H9 (cell line): ENCODE measurements at regions not wholly inside any gene's neighbourhood (a gene's known extent, or its start where the extent isn't known, plus 50 kb on each side); places are given as distances from the start of the nearest gene placed in this dataset.

Experiments used
- DNase-seq: peaks from one replicate; pipeline ENCODE4 v3.0.0-alpha.2; 2017
- H2AFZ ChIP-seq: one replicate; pipeline ENCODE4 v1.6.1; 2013; ENCODE audit warnings: mild to moderate bottlenecking, low read length, control low read depth, moderate library complexity
- H2AK5ac ChIP-seq: 2 replicates; pipeline ENCODE4 v1.6.1; 2013; ENCODE audit warnings: low read length, control low read depth, mixed read lengths; ENCODE audit not compliant: insufficient read length
- H2BK120ac ChIP-seq: one replicate; pipeline ENCODE4 v1.6.1; 2013; ENCODE audit warnings: low read depth, mild to moderate bottlenecking, low read length, control low read depth, inconsistent platforms; ENCODE audit not compliant: poor library complexity, severe bottlenecking
- H2BK12ac ChIP-seq: 2 replicates; pipeline ENCODE4 v1.6.1; 2013; ENCODE audit warnings: low read length, control low read depth, mixed read lengths, low read depth; ENCODE audit not compliant: insufficient read length
- H2BK15ac ChIP-seq: 2 replicates; pipeline ENCODE4 v1.6.1; 2013; ENCODE audit warnings: low read depth, low read length, control low read depth
- H2BK20ac ChIP-seq: one replicate; pipeline ENCODE4 v1.6.1; 2013; ENCODE audit warnings: low read depth, mild to moderate bottlenecking, low read length, control low read depth, inconsistent platforms; ENCODE audit not compliant: poor library complexity, severe bottlenecking
- H2BK5ac ChIP-seq: 2 replicates; pipeline ENCODE4 v1.6.1; 2013; ENCODE audit warnings: low read length, control low read depth, mixed read lengths; ENCODE audit not compliant: insufficient read length
- H3K14ac ChIP-seq: 2 replicates; pipeline ENCODE4 v1.6.1; 2013; ENCODE audit warnings: low read length, control low read depth; ENCODE audit not compliant: insufficient read depth
- H3K18ac ChIP-seq: 2 replicates; pipeline ENCODE4 v1.6.1; 2013; ENCODE audit warnings: low read depth, mild to moderate bottlenecking, mixed read lengths, low read length, control low read depth; ENCODE audit not compliant: insufficient read length
- H3K23ac ChIP-seq: 2 replicates; pipeline ENCODE4 v1.6.1; 2013; ENCODE audit warnings: low read length, control low read depth, mixed read lengths, low read depth; ENCODE audit not compliant: insufficient read length
- H3K23me2 ChIP-seq: 2 replicates; pipeline ENCODE4 v1.6.1; 2013; ENCODE audit warnings: low read depth, mild to moderate bottlenecking, mixed read lengths, low read length, control low read depth; ENCODE audit not compliant: insufficient read length, poor library complexity, severe bottlenecking
- H3K27ac ChIP-seq: 2 replicates; pipeline ENCODE4 v1.5.1; 2013; ENCODE audit warnings: low read length, control low read depth, mixed read lengths, low read depth; ENCODE audit not compliant: insufficient read length
- H3K27me3 ChIP-seq: 2 replicates; pipeline ENCODE4 v1.6.1; 2013; ENCODE audit warnings: low read length, control low read depth, inconsistent platforms; ENCODE audit not compliant: insufficient read depth
- H3K4ac ChIP-seq: 2 replicates; pipeline ENCODE4 v1.6.1; 2013; ENCODE audit warnings: low read depth, mild to moderate bottlenecking, control low read depth, inconsistent platforms, low read length, moderate library complexity
- H3K4me1 ChIP-seq: 2 replicates; pipeline ENCODE4 v1.6.1; 2013; ENCODE audit warnings: low read length, control low read depth, inconsistent platforms; ENCODE audit not compliant: insufficient read depth
- H3K4me2 ChIP-seq: 2 replicates; pipeline ENCODE4 v1.6.1; 2013; ENCODE audit warnings: low read length, control low read depth, mixed read lengths; ENCODE audit not compliant: insufficient read length, insufficient read depth
- H3K56ac ChIP-seq: 2 replicates; pipeline ENCODE4 v1.6.1; 2013; ENCODE audit warnings: low read depth, mild to moderate bottlenecking, mixed read lengths, low read length, control low read depth; ENCODE audit not compliant: insufficient read length
- H3K79me1 ChIP-seq: 2 replicates; pipeline ENCODE4 v1.6.1; 2013; ENCODE audit warnings: low read depth, mild to moderate bottlenecking, moderate library complexity, low read length, control low read depth, inconsistent platforms; ENCODE audit not compliant: insufficient read depth, poor library complexity, severe bottlenecking
- H3K79me2 ChIP-seq: 2 replicates; pipeline ENCODE4 v1.6.1; 2013; ENCODE audit warnings: low read length, control low read depth, inconsistent platforms; ENCODE audit not compliant: insufficient read depth
- H3K9ac ChIP-seq: 2 replicates; pipeline ENCODE4 v1.6.1; 2013; ENCODE audit warnings: low read length, control low read depth, mixed read lengths; ENCODE audit not compliant: insufficient read length; ENCODE audit errors: extremely low read depth
- H3K9me3 ChIP-seq: one replicate; pipeline ENCODE4 v1.6.1; 2013; ENCODE audit warnings: low read depth, low read length, inconsistent platforms; ENCODE audit not compliant: control insufficient read depth
- H3T11ph ChIP-seq: one replicate; pipeline ENCODE4 v1.6.1; 2013; ENCODE audit warnings: mild to moderate bottlenecking, low read length, control low read depth, inconsistent platforms
- H4K20me1 ChIP-seq: one replicate; pipeline ENCODE4 v1.6.1; 2013; ENCODE audit not compliant: control insufficient read depth, insufficient read length, insufficient read depth
- H4K5ac ChIP-seq: 2 replicates; pipeline ENCODE4 v1.6.1; 2013; ENCODE audit warnings: low read depth, mild to moderate bottlenecking, mixed read lengths, low read length, control low read depth; ENCODE audit not compliant: insufficient read length
- H4K8ac ChIP-seq: replicated peaks from 2 replicates; pipeline ENCODE4 v1.6.1; 2013; ENCODE audit warnings: low read length, control low read depth, mixed read lengths, low read depth; ENCODE audit not compliant: insufficient read length
- H4K91ac ChIP-seq: 2 replicates; pipeline ENCODE4 v1.6.1; 2013; ENCODE audit warnings: low read depth, mild to moderate bottlenecking, moderate library complexity, mixed read lengths, low read length, control low read depth; ENCODE audit not compliant: insufficient read length
- H3K27ac Mint-ChIP-seq, 3 experiments: 2 replicates in 2 of 3; 3 replicates in 1 of 3; pipeline ENCODE4 v1.8.0; 2020 to 2021; ENCODE audit warnings: mixed read lengths in 3 of 3, mild to moderate bottlenecking in 1 of 3, moderate library complexity in 1 of 3
- H3K27me3 Mint-ChIP-seq: 2 replicates; pipeline ENCODE4 v1.8.0; 2021; ENCODE audit warnings: low read depth, mild to moderate bottlenecking, moderate library complexity, mixed read lengths
- H3K36me3 Mint-ChIP-seq, 3 experiments: 2 replicates in 2 of 3; 3 replicates in 1 of 3; pipeline ENCODE4 v1.8.0; 2020 to 2021; ENCODE audit warnings: low read depth in 3 of 3, mixed read lengths in 3 of 3; ENCODE audit not compliant: insufficient read depth in 1 of 3
- H3K4me1 Mint-ChIP-seq, 2 experiments: 2 replicates each; pipeline ENCODE4 v1.8.0; 2020; ENCODE audit warnings: mixed read lengths in 2 of 2
- H3K4me3 Mint-ChIP-seq, 2 experiments: 2 replicates in 1 of 2; 3 replicates in 1 of 2; pipeline ENCODE4 v1.8.0; 2020 to 2021; ENCODE audit warnings: mild to moderate bottlenecking in 2 of 2, mixed read lengths in 2 of 2, moderate library complexity in 1 of 2
- H3K9me3 Mint-ChIP-seq, 2 experiments: 2 replicates in 1 of 2; 3 replicates in 1 of 2; pipeline ENCODE4 v1.8.0; 2020; ENCODE audit warnings: mild to moderate bottlenecking in 2 of 2, mixed read lengths in 2 of 2, moderate library complexity in 1 of 2
- CTCF ChIP-seq: fragments of 200-600 bp; sonication (generic); conservative IDR thresholded peaks from 3 replicates; pipeline ENCODE4 v1.8.0; 2021; ENCODE audit warnings: antibody characterized with exemption, mild to moderate bottlenecking
- WGBS: extraction: QIAGEN DNeasy Blood & Tissue Kit; methylation state at CpG from one replicate; pipeline ENCODE4 v1.1.7; 2013; ENCODE audit warnings: missing lambda C conversion rate, low lambda C conversion rate, mixed read lengths; ENCODE audit not compliant: insufficient read length; ENCODE audit errors: extremely low coverage; 5-methylcytosine and 5-hydroxymethylcytosine counted together

- WGBS: no CpG with 5 or more reads among the region's 6 CpGs
- H3K9ac ChIP-seq: no peak overlapping the region
- H3K4me1 ChIP-seq: peaks cover 8% of the 10 kb centered on the region; the same call in 1 of the 2 replicates
- peak; percentile 37; the same call in 2 of the 3 replicates for TF ChIP-seq CTCF
- Mint-ChIP-seq H3K4me3 (no peak overlapping the region), H3K4me1 (peaks cover 26 to 34% of the 10 kb centered on the region in 2 experiments), H3K36me3 (no peaks in the 10 kb centered on the region; a peak in 1 of 7 replicates), H3K27ac (peak overlapping the region in 1 of 3 experiments; percentile 68; a peak in 1 of 7 replicates), H3K9me3 (no peaks in the 10 kb centered on the region), H3K27me3 (no peaks in the 10 kb centered on the region)
- H3K23ac ChIP-seq: no peak overlapping the region
- H3K79me2 ChIP-seq: no peaks in the 10 kb centered on the region
- no peak overlapping the region for H2BK12ac ChIP-seq
- H3K56ac ChIP-seq: no peak overlapping the region
- no peaks in the 10 kb centered on the region for H3K79me1 ChIP-seq
- H3K14ac ChIP-seq: no peak overlapping the region; the same call in 1 of the 2 replicates
- no peaks in the 10 kb centered on the region for H3K9me3 ChIP-seq
- no peak overlapping the region for H4K91ac ChIP-seq
- no peaks in the 10 kb centered on the region for H4K20me1 ChIP-seq
- H3K18ac ChIP-seq: no peak overlapping the region
- no peaks in the 10 kb centered on the region for H3K23me2 ChIP-seq
- H2BK15ac ChIP-seq: no peak overlapping the region
- H4K8ac ChIP-seq: no peak overlapping the region
- H3K27me3 ChIP-seq: no peaks in the 10 kb centered on the region
- no peak overlapping the region for H4K5ac ChIP-seq
- no peak overlapping the region for H2BK5ac ChIP-seq
- no peak overlapping the region for H3T11ph ChIP-seq
- H2AFZ ChIP-seq: no peak overlapping the region
- H2BK20ac ChIP-seq: no peak overlapping the region
- H2BK120ac ChIP-seq: no peak overlapping the region
- H2AK5ac ChIP-seq: no peak overlapping the region
- no peak overlapping the region for H3K4me2 ChIP-seq
- no peak overlapping the region for H3K27ac ChIP-seq
- H3K4ac ChIP-seq: no peak overlapping the region
- peak; percentile 48 for DNase-seq
Measured at GRCh38 chr2:114113518-114113917, 223.6 kb downstream of the ACTR3 start.
